ENCODE measurements at regions not wholly inside any gene's neighbourhood (a gene's known extent, or its start where the extent isn't known, plus 50 kb on each side); places are given as distances from the start of the nearest gene placed in this dataset.
"Not testable (repeated sequence)": the region's sequence is repeated elsewhere in the genome, so short reads cannot be mapped to it uniquely, and the experiment has no call there.

GRCh38 chr19:33866696-33867095, 70.0 kb downstream of the KCTD15 start:
- no peak for DNase-seq

- DNase-seq = no peak
Measured at GRCh38 chr19:33868076-33868735, 71.5 kb downstream of the KCTD15 start.

- DNase-seq = no peak
Measured at GRCh38 chr19:33868788-33869412, 72.2 kb downstream of the KCTD15 start.

GRCh38 chr19:33870298-33870932, 73.7 kb downstream of the KCTD15 start:
- DNase-seq = not testable (repeated sequence)

- DNase-seq = no peak
Measured at GRCh38 chr19:33871605-33872004, 74.9 kb downstream of the KCTD15 start.

- no peak for DNase-seq
Measured at GRCh38 chr19:33872445-33873320, 76.0 kb downstream of the KCTD15 start.

- no peak for DNase-seq
Measured at GRCh38 chr19:33875071-33875470, 78.4 kb downstream of the KCTD15 start.

- no peak for DNase-seq
Measured at GRCh38 chr19:33876192-33876591, 79.5 kb downstream of the KCTD15 start.

GRCh38 chr19:33878030-33878544, 81.4 kb downstream of the KCTD15 start:
- no peak for DNase-seq

GRCh38 chr19:33878910-33879810, 82.5 kb downstream of the KCTD15 start:
- no peak for DNase-seq

GRCh38 chr19:33879818-33880575, 83.3 kb downstream of the KCTD15 start:
- DNase-seq = no peak

GRCh38 chr19:33883859-33884519, 87.3 kb downstream of the KCTD15 start:
- DNase-seq = no peak

GRCh38 chr19:33885236-33885635, 88.6 kb downstream of the KCTD15 start:
- DNase-seq = no peak

- no peak for DNase-seq
Measured at GRCh38 chr19:33887891-33888290, 91.2 kb downstream of the KCTD15 start.

GRCh38 chr19:33888665-33889064, 92.0 kb downstream of the KCTD15 start:
- DNase-seq = no peak

GRCh38 chr19:33890569-33890968, 93.9 kb downstream of the KCTD15 start:
- DNase-seq = no peak

- DNase-seq = no peak
Measured at GRCh38 chr19:33891773-33892172, 95.1 kb downstream of the KCTD15 start.

GRCh38 chr19:33894787-33895186, 98.1 kb downstream of the KCTD15 start:
- no peak for DNase-seq

- DNase-seq = no peak
Measured at GRCh38 chr19:33895366-33895765, 98.7 kb downstream of the KCTD15 start.

GRCh38 chr19:33898062-33898677, 101.5 kb downstream of the KCTD15 start:
- DNase-seq = no peak
